GM12873 (cell line): ENCODE measurements at regions not wholly inside any gene's neighbourhood (a gene's known extent, or its start where the extent isn't known, plus 50 kb on each side); places are given as distances from the start of the nearest gene placed in this dataset.

ENCODE experiments used
- TF ChIP-seq, protein P1 (sequence below): IDR thresholded peaks from 2 replicates; pipeline ENCODE4 v1.5.1; 2012; ENCODE audit warnings: low read depth, mild to moderate bottlenecking, moderate library complexity, low read length, control low read depth; ENCODE audit not compliant: insufficient read depth; ENCODE audit errors: missing control alignments

DNA sequence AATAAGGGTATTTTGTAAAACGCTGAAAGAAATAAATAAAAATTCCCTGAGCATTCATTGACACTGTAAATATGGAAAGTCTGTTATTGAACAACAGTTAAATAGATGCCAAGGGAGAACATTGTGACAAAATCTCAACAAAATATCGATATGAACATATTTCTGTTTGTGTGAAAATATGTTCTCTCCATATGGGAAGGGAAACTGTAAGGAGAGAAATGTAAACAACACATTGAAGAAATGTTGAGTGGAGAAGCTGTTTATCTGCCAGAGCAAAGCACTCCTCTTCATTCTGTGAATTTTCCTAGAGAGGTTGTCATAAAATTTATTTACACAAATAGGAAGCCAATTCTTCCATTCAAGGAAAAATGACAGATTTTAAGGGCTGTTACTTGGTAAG is 57.1 kb upstream of the EOMES start:
- TF ChIP-seq, protein P1, sequence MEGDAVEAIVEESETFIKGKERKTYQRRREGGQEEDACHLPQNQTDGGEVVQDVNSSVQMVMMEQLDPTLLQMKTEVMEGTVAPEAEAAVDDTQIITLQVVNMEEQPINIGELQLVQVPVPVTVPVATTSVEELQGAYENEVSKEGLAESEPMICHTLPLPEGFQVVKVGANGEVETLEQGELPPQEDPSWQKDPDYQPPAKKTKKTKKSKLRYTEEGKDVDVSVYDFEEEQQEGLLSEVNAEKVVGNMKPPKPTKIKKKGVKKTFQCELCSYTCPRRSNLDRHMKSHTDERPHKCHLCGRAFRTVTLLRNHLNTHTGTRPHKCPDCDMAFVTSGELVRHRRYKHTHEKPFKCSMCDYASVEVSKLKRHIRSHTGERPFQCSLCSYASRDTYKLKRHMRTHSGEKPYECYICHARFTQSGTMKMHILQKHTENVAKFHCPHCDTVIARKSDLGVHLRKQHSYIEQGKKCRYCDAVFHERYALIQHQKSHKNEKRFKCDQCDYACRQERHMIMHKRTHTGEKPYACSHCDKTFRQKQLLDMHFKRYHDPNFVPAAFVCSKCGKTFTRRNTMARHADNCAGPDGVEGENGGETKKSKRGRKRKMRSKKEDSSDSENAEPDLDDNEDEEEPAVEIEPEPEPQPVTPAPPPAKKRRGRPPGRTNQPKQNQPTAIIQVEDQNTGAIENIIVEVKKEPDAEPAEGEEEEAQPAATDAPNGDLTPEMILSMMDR: no peak

- TF ChIP-seq, protein P1: no peak
These were observed 67.3 kb upstream of the EOMES start for GRCh38 chr3:27789420-27789819.

DNA sequence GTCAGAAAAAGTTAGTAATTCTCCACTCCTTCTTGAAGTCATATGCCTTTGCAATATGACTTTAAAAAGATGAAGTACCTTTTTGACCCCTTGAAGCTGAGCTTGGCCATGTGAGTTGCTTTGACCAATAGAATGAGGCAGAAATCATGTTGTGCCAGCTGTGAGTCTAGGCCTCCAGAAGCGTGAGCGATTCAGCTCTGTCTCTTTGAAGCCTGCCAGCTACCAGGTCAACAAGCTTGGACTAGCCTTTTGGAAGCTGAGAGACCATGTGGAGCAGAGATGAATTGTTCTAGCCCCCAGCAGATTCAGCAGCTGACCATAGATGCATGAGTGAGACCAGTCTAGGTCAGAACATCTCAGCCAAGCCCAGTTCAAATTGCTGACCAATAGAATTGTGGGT is 69.8 kb upstream of the EOMES start:
- TF ChIP-seq, protein P1: no peak

GRCh38 chr3:27792869-27793268 is 70.7 kb upstream of the EOMES start:
- TF ChIP-seq, protein P1: no peak

DNA sequence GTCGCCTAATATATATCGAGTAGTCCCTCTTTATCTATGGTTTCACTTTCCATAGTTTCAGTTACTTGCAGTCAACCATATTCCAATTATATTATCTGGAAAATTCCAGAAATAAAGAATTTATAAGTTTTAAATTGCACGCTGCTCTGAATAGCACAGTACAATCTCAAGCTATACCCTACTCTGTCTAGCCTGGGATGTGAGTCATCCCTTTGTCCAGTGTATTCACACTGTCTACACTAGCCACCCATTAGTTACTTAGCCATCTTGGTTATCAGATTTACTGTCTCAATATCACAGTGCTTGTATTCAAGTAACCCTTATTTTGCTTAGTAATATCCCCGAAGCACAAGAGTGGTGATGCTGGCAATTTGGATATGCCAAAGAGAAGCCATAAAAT is 72.1 kb upstream of the EOMES start:
- TF ChIP-seq, protein P1: no peak

- TF ChIP-seq, protein P1: no peak
These were observed 74.3 kb upstream of the EOMES start for GRCh38 chr3:27796365-27796875.

DNA sequence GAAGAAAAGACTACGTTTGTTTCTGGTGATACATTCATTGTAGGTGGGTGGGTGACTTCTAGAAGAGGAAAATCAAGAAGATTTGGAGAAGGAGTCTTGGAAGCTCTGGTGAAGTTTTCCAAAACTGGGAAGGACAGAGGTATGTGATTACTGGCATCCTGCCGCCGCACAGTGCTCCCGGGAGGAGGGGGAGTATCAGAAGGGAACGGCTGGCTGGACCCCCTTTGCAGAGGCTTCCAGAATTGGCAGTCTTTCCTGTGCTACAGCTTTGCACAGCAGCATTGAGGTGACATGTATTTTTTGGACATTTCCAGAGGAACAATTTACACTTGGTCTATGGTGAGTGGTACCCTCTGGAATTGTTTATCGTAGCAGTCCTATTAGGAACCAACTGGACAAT is 75.7 kb upstream of the EOMES start:
- TF ChIP-seq, protein P1: no peak
